ENCODE measurements at regions not wholly inside any gene's neighbourhood (a gene's known extent, or its start where the extent isn't known, plus 50 kb on each side); places are given as distances from the start of the nearest gene placed in this dataset.

GRCh38 chr2:34663314-34663713 is 1064.2 kb upstream of the FAM98A start:
- TF ChIP-seq, protein P1, sequence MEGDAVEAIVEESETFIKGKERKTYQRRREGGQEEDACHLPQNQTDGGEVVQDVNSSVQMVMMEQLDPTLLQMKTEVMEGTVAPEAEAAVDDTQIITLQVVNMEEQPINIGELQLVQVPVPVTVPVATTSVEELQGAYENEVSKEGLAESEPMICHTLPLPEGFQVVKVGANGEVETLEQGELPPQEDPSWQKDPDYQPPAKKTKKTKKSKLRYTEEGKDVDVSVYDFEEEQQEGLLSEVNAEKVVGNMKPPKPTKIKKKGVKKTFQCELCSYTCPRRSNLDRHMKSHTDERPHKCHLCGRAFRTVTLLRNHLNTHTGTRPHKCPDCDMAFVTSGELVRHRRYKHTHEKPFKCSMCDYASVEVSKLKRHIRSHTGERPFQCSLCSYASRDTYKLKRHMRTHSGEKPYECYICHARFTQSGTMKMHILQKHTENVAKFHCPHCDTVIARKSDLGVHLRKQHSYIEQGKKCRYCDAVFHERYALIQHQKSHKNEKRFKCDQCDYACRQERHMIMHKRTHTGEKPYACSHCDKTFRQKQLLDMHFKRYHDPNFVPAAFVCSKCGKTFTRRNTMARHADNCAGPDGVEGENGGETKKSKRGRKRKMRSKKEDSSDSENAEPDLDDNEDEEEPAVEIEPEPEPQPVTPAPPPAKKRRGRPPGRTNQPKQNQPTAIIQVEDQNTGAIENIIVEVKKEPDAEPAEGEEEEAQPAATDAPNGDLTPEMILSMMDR (IDR thresholded peaks at IDR 0.05; ENCODE audit: insufficient read depth, low read length): no peak
- TF ChIP-seq POLR2AphosphoS5 (IDR thresholded peaks at IDR 0.05; ENCODE audit: low read depth) (no peak), REST (IDR thresholded peaks at IDR 0.05; ENCODE audit: insufficient replicate concordance, low read depth) (no peak), GABPA (IDR thresholded peaks at IDR 0.05; ENCODE audit: low read depth) (no peak)

Data from HL-60 (cell line).